Mucosa of descending colon (tissue), 3 donors: ENCODE measurements at regions not wholly inside any gene's neighbourhood (a gene's known extent, or its start where the extent isn't known, plus 50 kb on each side); places are given as distances from the start of the nearest gene placed in this dataset.
"Not testable (repeated sequence)": the region's sequence is repeated elsewhere in the genome, so short reads cannot be mapped to it uniquely, and the experiment has no call there.

ENCODE experiments used
- ATAC-seq: fragments of 200-7000 bp; cut with Tn5 transposase; one replicate; pipeline ENCODE4 v1.9.1; 2020; ENCODE audit warnings: mild to moderate bottlenecking, moderate library complexity
- DNase-seq, 3 donors: peaks; one replicate each; pipeline ENCODE4 v3.0.0-alpha.2; 2020
- H3K36me3 ChIP-seq: fragments of 200-600 bp; one replicate; pipeline ENCODE4 v1.8.0; 2021; ENCODE audit warnings: low read depth, mild to moderate bottlenecking
- H3K4me1 ChIP-seq: fragments of 200-600 bp; one replicate; pipeline ENCODE4 v1.8.0; 2021; ENCODE audit warnings: low read depth, mild to moderate bottlenecking
- H3K4me3 ChIP-seq: fragments of 200-600 bp; one replicate; pipeline ENCODE4 v1.8.0; 2021; ENCODE audit warnings: mild to moderate bottlenecking
- H3K9me3 ChIP-seq: fragments of 200-600 bp; one replicate; pipeline ENCODE4 v1.8.0; 2021; ENCODE audit warnings: mild to moderate bottlenecking
- intact Hi-C, 2 donors: fragments of 100-400 bp; cut with DNase I in 1 of 2; cut with micrococcal nuclease in 1 of 2; formaldehyde crosslinking; loops; one replicate each; pipeline versions ENCODE4 v1.11.0 to v1.11.1; 2022; cut with DNase I, micrococcal nuclease
- TF ChIP-seq, protein P1 (sequence below): fragments of 200-600 bp; IDR thresholded peaks from one replicate; pipeline ENCODE4 v1.8.0; 2022; ENCODE audit warnings: antibody characterized with exemption, mild to moderate bottlenecking
- donor health status: DM: no; HTN: no; CAD: no; lungs with moderate emphysema.
- donor health status: DM: no; HTN: no; CAD: no.
- donor health status: DM: no; HTN: yes; CAD: no.

DNA sequence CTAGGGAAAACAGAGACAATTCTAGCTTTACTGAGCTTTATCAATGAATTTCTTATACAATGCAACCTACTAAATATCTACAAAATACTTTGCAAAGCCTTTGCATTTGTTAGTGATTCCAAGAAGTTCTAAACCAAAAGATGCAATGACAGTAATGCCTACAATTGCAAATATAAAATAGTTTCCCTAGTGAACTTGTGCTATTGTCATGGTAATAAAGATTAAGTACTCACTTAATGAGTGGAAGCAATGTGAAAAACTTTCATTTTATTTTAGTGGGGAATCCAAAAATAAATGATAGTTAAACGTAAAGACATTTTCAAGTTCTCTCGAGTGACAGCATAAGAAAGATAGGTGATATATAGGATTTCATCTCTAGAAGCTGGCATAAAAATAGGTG is 270.5 kb upstream of the CTNND2 start:
- Histone ChIP-seq H3K4me1 (no peaks in the 10 kb centered on the region), H3K9me3 (no peaks in the 10 kb centered on the region), H3K4me3 (no peak overlapping the region), H3K36me3 (no peaks in the 10 kb centered on the region)
- ATAC-seq (no peak), DNase-seq (no peak)
- TF ChIP-seq, protein P1, sequence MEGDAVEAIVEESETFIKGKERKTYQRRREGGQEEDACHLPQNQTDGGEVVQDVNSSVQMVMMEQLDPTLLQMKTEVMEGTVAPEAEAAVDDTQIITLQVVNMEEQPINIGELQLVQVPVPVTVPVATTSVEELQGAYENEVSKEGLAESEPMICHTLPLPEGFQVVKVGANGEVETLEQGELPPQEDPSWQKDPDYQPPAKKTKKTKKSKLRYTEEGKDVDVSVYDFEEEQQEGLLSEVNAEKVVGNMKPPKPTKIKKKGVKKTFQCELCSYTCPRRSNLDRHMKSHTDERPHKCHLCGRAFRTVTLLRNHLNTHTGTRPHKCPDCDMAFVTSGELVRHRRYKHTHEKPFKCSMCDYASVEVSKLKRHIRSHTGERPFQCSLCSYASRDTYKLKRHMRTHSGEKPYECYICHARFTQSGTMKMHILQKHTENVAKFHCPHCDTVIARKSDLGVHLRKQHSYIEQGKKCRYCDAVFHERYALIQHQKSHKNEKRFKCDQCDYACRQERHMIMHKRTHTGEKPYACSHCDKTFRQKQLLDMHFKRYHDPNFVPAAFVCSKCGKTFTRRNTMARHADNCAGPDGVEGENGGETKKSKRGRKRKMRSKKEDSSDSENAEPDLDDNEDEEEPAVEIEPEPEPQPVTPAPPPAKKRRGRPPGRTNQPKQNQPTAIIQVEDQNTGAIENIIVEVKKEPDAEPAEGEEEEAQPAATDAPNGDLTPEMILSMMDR, result no peak
- intact Hi-C loops, result no loop called here

DNA sequence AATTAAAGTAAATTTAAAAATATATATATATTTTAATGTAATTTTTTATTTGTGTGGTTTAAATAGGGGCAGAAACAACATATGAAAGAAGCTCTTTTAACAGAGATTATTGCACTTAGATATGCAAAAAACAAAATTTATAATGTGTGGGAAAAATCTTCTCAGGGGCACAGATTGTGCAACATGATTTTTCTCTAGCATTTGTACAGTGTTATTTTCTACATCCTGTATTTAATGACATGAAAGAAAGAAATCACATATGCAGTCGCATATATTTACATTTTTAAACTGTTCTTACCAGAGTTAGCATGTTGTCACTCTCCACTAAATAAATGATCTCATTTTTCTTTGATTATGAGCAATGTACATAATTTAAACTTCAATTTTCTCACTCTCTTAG is 265.3 kb upstream of the CTNND2 start:
- ATAC-seq, result no peak
- intact Hi-C loops, result no loop called here
- Histone ChIP-seq H3K4me1 (no peaks in the 10 kb centered on the region), H3K4me3 (no peak overlapping the region), H3K9me3 (no peaks in the 10 kb centered on the region), H3K36me3 (no peaks in the 10 kb centered on the region)
- TF ChIP-seq, protein P1, result no peak
- no peak for DNase-seq

DNA sequence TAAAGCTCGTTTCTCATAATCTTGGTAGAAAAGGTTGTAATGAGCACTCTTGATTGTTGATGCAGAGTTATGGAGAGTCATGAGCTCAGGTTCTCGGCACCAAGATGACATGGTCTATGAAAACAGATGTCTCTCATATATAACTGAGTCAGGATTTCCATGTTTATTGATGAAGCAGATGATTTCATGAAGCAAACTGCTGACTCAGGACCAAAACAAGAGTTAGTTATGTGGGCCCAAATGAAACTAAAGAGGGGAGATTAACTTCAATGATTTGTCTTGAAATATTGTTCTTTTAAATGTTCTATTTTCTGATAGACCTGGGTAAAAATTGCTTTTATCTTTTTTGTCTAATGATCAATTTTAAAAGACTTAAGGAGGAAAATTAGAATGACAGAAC is 258.6 kb upstream of the CTNND2 start:
- no peak for ATAC-seq
- intact Hi-C loops, result no loop called here
- Histone ChIP-seq H3K4me3 (no peak overlapping the region), H3K4me1 (no peaks in the 10 kb centered on the region), H3K9me3 (no peaks in the 10 kb centered on the region), H3K36me3 (no peaks in the 10 kb centered on the region)
- TF ChIP-seq, protein P1, result no peak
- no peak for DNase-seq

DNA sequence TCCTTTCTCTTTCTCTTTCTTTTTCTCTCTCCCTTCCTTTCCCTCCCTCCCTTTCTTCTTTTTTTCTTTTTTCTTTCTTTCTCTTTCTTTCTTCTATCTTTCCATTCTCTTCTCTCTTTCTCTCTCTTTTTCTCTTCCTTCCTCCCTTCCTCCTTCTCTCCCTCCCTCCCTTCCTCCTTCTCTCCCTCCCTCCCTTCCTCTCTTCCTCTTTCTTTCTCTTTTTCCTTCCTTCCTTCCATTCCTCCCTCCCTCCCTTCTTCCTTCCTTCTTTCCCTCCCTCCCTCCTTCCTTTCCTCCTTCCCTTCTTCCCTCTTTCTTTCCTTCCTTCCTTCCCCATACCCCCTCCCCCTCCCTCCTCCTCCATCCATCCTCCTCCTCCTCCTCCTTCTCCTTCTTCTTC is 243.3 kb upstream of the CTNND2 start:
- TF ChIP-seq, protein P1, result no peak
- intact Hi-C loops, result no loop called here
- Histone ChIP-seq H3K9me3 (no peaks in the 10 kb centered on the region), H3K4me3 (no peak overlapping the region), H3K4me1 (no peaks in the 10 kb centered on the region), H3K36me3 (no peaks in the 10 kb centered on the region)
- ATAC-seq (no peak), DNase-seq (no peak)

DNA sequence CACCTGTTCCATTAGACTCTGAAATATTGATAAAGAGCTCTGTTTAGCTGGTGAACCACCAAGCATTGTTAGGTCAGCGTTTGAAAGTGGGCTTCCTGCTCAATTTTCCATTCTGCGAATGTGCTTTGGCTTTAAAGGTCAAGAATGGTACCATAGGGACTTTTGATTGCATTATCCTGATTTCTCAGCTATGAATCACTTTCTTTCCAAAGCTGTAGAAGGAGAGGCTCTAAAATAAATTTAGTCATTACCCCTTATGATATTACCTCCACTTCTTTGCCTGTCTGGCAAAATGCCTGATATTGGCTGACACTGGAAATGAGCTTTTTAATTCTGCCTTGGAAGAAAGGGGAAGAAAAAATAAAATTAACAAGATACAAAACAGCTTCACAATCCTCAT is 237.2 kb upstream of the CTNND2 start:
- ATAC-seq, result no peak
- intact Hi-C loops, result no loop called here
- no peaks in the 10 kb centered on the region for H3K9me3 ChIP-seq

DNA sequence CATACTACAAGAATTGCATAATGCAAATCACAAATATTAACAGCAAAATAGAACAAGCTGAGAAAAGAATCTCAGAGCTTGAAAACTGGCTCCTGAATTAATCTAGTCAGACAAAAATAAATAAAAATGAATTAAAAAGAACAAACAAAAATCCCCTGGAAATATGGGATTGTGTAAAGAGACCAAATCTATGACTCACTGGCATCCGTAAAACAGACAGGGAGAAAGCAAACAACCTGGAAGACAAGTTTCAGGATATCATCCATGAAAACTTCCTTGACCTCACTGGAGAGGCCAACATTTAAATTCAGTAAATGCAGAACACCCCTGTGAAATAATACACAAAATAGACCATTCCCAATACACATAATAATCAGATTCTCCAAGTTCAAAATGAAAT is 229.3 kb upstream of the CTNND2 start:
- Histone ChIP-seq H3K36me3 (no peaks in the 10 kb centered on the region), H3K4me1 (no peaks in the 10 kb centered on the region), H3K9me3 (peaks cover 6% of the 10 kb centered on the region), H3K4me3 (no peak overlapping the region)
- intact Hi-C loops, result no loop called here
- TF ChIP-seq, protein P1, result no peak
- DNase-seq (no peak), ATAC-seq (no peak)

More for the DNA sequence above, 237.2 kb upstream of the CTNND2 start:
- no peak for DNase-seq
- no peak overlapping the region for H3K4me3 ChIP-seq
- TF ChIP-seq, protein P1, result no peak
- no peaks in the 10 kb centered on the region for H3K4me1 ChIP-seq
- no peaks in the 10 kb centered on the region for H3K36me3 ChIP-seq

DNA sequence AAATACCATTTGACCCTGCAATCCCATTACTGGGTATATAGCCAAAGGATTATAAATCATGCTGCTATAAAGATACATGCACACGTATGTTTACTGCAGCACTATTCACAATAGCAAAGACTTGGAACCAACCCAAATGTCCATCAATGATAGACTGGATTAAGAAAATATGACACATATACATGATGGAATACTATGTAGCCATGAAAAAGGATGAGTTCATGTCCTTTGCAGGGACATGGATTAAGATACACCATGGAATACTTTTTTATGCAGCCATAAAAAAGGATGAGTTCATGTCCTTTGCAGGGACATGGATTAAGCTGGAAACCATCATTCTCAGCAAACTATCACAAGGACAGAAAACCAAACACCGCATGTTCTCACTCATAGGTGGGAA is 226.8 kb upstream of the CTNND2 start:
- H3K4me1 ChIP-seq, intact Hi-C loops, ATAC-seq, DNase-seq, H3K4me3 ChIP-seq, H3K36me3 ChIP-seq, H3K9me3 ChIP-seq: not testable (repeated sequence)
